GM03348 (cell line): ENCODE measurements at regions not wholly inside any gene's neighbourhood (a gene's known extent, or its start where the extent isn't known, plus 50 kb on each side); places are given as distances from the start of the nearest gene placed in this dataset.
A peak's percentile ranks its signal among the peaks of the same experiment; 100 is the strongest.
"Not testable (repeated sequence)": the region's sequence is repeated elsewhere in the genome, so short reads cannot be mapped to it uniquely, and the experiment has no call there.

Source experiments
- DNase-seq: peaks from one replicate; pipeline ENCODE4 v3.0.0; 2012; ENCODE audit warnings: low spot score

DNA sequence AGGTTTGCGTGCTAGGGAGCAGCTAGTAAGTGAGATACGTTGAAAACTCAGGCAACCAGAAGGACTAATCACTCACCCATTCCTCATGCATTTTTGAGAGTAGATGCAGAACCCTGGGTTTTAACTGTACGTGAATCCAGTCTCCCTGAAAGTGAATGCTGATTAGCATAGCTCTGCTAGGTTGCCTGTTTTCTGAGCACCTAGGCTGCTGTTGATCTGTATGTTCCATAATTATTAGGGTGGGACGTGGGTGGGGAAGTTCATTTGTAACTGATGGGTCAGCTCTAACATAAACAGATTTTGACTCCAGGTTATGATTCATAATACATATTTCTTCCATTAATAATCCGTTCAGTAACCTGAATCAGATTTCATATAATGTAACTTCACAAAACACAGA is 379.0 kb upstream of the FANCL start:
- peak; percentile 18 for DNase-seq

DNA sequence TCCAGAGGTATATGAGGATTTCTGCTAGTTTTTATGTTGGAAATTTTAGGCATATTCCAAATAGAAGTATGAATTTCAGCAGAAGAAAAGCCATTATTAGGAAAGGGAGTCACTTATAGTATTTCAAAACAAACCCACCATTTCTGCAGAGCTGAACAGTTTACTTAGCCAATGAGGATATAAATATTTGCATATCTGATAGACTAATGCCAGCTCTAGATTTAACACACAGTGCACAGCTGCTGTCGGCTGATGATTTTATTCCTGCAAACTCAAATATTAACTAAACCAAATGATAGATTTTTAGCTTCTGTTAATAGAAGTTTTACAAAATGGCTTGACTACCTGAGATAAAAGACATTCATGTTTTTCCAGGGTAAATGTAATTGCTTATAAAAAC is 375.8 kb upstream of the FANCL start:
- DNase-seq, result no peak

DNA sequence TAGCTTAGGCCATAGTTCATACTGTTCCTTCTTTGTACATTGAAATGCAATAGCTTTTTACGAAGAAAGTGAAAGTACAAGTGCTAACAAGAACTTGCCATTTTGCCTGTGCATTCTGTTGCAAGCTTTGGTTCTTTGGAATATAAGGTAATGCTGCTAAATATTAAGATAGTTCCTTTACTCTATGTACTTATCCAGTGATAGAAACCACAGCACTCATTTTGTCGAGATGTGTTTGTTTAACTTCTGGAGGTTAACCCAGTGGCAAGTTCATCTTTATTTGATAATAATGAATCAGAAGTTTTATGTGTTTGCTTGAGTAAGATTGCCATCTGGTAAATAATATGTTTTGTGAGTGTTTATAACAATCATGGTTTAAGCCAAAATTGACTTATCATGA is 373.1 kb upstream of the FANCL start:
- DNase-seq, result no peak

DNA sequence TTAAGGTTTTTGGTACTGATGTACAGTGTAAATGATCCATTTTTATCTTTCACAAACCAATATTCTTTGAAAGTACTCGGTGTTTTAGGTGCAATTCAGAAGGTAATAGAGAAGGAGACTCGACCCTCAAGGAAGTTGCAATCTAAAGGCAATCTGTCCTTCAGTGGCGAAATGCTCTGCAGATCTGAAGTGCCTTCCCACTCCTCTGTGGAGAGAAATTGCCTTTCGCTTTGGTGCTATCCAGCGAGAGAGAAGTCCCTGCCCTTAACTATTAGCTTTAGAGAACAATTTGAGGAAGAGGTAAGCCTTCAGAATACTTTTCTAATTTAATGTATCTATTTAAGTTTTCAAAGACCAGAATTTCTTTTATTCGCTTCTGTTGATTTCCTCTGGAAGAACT is 371.8 kb upstream of the FANCL start:
- DNase-seq, result no peak

DNA sequence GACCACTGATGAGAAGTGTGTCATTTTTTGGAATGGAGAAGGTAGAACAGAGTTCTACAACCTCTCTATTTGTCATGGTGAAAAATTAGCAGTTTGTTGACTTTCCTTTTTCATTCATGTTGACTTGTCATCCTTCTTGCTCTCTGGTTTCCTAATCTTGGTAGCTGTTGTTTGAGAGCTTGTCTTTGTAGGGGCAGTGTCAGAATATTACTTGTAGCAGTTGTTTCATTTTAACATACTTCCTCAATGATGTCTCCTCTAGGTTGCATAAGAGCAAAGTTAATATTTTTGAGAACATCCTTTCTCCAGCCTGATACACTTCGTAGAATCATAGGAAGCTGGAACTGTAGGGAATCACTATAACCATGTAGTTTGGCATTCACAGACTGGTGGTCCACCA is 368.2 kb upstream of the FANCL start:
- no peak for DNase-seq

DNA sequence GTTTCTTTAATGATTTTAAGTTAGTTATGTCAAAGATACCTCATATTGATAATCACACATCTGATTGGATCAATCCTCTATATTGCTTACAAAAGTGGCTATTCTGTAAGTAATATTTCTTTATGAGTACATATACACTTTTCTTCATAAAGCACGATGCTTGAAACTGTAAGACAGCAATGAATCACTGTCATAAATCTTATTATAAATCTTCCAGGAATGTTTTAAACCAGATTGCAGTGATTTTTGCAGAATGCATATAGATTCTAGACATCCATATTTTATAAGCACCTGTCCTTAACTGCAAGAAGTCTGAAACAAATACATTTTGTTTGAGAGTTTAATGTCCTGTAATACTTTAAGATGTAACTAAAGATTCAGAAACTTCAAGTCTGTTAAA is 367.0 kb upstream of the FANCL start:
- DNase-seq, result no peak

DNA sequence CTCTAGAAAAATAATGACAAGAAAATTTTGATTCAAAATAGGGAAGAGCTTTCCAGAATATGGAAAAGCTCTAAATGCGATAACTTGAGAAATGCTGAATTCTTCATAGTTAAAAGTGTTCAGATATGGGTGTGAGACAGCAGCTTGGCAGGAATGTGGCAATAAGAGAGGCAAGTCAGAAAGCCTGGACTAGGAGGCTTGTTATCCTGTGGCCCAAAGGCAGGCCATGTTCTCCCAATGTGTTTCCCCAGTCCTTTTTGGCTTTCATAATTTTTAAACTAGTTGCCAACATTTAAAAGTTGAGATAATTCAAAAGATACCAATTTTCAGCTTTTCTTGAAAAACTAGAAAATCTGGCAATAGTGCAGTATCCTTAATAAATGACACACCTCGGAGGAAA is 366.3 kb upstream of the FANCL start:
- DNase-seq, result no peak

DNA sequence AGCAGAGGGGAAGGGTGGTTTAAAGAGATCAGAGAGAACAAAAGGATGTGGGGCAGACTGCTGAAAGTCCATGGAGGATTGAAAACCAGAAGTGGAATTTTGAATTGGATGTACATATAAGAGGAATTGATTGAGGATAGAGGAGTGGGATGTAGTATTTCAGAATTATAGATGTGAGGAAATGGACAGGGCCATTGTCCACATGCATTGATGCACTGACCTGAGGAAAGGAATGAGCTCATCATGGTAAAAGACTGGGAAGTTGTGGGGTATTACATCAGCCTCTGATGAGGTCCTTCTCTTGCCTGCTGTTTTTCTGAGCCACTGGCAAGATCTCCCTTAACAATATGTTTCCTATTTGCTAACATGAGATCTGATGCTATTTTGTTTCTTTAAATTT is 365.7 kb upstream of the FANCL start:
- peak; percentile 3 for DNase-seq

DNA sequence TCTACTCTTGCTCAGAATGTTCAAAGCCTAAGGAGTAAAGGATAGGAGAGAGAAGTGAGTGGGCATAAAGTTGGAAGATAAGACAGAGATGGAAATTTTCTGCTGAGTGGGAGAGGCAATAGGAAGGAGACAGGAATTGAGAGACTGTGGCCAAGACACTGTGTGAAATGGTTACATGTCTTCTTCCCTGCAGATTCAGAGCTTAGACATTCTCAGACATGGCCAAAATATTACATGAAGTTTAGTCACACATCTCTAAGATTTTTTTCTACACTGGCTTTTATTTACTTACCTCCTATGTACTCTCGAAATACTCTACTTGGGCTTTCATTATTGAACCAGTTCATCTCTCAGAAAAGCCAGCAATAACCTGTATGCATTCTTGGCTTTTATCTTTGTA is 363.0 kb upstream of the FANCL start:
- peak; percentile 15 for DNase-seq

DNA sequence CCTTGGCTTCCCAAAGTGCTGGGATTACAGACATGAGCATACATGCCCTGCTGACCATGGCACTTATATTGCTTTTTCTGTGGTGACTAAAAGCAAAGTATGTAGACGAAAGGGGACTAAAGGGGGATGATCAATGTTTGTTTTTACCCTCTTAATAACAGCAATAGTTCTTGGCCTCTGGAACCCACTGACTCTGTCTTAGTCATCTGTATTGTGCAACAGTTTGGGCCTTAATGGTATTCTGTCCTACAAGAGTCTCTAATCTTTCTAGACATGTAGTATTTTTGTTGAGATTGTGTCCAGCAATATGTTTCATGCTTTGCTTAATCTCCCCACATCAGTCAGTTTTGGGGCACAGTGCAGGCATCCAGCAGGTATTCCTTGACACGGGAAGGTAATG is 359.9 kb upstream of the FANCL start:
- no peak for DNase-seq

DNA sequence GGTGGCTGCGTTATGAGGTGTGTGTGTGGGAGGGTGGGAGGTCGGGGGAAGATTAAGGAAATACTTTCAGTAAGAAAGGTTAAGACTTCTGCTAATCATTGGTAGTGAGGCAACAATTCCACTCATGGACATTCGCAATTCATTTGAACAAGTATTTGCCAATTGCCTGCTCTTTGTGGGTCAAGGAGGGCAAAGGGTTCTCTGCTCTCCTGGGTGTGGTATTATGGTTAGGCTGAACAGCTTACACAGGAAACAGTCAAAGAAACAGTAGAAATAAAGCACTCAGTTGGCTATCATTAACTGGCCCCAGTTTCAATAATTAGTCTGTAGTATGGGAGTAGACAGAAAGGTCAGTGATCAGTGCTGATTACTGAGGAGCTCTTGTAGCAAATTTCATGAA is 357.0 kb upstream of the FANCL start:
- DNase-seq, result no peak

DNA sequence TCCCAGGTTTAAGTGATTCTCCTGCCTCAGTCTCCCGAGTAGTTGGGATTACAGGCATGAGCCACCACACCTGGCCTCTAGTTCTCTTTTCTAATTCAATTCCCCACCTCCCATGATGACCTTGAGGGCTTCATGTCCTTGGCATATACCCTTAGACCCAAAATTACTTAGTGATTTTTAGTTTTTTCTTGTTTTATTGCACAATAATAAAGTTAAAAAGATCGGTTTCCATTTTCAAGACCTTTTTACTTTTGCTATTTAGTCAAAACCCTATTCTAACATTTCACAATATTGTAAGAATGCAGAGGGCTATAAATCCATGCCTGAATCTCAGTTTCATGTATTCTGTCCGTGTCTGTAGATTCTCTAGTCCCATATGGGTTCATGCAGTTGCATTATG is 354.6 kb upstream of the FANCL start:
- DNase-seq, result no peak

DNA sequence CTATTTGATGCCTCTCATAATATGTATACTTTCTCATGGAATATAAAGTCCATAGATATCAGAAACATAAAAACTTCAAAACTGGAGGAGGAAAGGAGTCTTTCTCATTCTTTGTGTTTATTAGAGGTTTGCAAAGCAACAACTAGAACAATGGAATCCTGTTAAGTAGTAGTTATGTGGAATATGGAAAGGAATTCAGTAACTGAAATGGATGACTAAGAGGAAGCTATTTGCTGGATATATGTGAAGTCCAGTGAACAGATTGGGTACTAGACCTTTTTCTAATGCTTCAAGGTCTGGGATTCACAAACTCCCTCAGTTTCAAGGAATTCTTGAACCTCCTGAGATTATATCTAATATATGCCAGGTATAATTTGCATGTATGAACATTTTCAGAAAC is 353.6 kb upstream of the FANCL start:
- DNase-seq, result no peak

DNA sequence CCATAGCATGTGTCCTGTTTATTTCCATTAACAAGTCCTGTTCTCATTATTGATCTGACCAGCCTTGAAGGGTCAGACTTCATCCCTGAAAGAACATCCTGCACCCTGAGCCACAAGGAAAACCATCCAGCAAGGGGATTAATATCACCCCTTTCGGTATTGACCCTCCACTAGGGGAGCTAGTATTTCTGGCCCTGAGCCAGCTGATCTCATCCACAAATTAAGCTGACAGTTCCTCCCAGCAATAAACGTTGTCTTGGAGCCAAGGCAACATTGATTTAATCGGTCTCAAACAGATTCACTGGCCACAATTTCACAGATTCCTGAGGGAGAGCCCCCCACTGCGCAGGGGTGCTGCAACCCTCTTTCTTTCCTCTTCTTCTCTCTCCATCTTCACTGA is 353.1 kb upstream of the FANCL start:
- DNase-seq, result no peak

DNA sequence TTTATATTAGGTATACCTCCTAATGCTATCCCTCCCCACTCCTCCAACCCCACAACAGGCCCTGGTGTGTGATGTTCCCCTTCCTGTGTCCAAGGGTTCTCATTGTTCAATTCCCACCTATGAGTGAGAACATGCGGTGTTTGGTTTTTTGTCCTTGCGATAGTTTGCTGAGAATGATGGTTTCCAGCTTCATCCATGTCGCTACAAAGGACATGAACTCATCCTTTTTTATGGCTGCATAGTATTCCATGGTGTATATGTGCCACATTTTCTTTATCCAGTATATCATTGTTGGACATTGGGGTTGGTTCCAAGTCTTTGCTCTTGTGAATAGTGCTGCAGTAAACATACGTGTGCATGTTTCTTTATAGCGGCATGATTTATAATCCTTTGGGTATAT is 345.1 kb upstream of the FANCL start:
- DNase-seq, result not testable (repeated sequence)

DNA sequence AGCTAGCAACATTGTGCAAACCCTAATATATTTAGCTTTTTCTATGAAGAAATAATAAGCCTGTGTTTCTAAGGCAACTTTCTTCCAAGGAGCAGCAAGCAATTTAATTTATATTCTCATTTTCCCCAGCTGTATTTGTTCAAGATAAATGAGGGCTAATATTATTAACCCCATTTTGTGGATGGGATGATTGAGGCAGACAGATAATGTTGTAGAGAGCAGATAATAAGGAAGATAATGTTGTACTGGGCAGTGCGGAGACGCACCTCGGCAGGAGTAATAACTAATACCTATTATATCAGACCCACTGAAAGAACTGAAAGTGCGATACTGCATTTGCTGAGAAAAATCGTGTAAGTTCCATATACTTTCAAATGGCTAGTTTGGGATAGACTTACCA is 344.1 kb upstream of the FANCL start:
- no peak for DNase-seq

DNA sequence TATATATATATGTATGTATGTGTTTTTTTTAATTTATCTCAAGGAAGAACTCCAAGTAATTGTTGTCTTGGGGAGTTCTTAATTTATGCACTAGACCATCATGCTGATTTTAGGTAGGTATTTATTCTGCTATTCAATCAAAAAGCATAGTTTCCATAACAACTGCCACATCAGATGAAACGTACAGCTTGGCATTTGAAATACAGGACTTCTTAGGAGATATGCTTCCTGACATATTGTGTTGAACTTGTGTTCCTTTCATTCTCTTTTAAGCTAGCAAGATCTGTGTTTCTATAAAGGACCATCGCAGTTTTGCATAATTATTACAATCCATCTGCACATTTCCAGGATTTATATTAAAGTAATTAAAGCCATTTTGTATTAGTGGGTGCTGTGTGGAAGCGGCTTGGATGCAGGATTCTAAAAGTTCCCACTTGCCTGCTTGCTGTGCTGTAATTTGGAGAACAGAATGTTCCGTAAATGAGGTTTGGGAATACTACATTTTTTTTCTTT is 343.5 kb upstream of the FANCL start:
- DNase-seq, result no peak

DNA sequence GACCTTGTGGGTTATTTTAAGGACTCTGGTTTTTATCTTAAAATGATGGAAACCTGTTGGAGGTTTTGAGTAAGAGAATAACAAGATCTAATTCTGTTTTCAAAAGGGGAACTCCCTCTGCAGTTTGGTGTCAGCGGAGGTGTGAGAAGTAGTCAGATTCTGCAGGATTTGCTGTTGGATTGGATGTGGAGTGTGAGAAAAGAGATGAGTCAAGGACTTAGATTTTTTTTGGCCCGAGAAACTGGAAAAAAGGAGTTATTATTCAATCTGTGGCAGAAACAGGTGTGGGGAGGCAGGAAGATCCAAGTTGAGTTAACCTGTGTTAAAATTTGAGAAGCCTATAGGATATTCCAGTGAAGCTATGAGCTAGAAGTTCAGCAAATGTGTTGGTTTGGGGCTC is 337.2 kb upstream of the FANCL start:
- no peak for DNase-seq

DNA sequence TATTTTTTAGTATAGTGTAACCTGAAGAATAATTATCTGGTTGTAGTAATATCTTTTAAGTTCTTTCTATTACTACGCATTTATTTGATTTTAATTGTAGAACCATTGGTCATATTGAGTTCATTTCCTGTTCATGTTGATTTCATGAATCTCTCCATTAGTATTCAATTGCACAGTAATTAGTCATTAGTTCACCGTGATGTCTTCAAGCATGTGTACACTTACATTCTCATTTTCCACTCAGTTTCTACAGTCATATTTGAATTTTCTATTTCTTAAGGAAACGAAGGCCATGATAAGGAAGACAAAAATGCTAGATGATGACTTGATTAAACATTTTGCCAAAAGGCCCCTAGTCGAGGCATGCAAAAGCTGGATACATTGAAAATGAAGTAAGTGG is 333.7 kb upstream of the FANCL start:
- no peak for DNase-seq

DNA sequence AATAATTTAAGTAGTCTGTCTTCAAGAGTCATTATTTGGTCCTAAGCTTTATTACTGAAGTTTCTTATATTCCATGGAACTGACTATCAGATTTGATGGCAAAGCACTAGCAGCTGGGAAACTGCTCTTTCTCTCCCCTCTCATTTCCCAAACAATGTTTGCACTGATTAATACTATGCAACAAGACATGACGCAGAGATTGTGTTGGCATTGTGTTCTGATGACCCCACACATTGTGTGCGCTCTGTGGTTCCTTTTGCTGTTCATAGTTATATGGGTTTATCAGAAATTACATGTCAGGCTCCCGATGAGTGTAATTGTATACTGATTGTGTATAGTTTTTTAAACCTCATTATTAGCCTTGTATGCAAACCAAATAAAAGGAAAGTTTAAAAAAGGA is 331.6 kb upstream of the FANCL start:
- no peak for DNase-seq

DNA sequence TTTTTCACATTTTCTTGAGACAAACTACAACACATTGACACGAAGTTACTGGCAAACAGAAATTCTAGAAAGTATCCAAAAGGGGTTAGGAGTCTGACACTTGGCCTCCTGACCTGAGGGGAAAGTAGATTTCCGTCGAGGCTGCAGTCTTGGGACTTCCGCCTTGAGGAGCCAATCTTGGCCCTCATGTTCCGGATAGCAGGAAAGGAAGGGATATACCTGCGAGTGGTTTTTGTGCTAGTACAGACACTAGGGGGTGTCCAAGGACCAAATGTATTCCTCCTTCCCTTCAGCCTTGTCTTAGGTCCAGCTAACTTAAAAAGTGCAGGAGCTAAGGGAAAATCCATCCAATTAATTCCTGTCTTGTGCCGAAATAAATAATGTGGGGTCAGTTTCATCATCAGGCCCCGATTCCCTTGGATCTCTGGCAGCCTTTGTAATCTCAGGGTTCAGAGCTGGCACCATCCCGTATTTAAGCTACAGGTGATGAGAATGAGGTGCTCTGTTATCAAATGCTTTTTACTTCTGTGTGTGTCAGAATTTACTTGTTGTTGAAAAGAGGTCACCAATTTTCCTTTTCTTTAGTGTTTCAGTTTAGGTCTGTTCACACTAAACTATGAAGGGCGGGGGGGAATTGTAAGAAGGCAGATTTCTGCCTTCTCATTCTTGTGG is 330.2 kb upstream of the FANCL start:
- peak; percentile 73 for DNase-seq

DNA sequence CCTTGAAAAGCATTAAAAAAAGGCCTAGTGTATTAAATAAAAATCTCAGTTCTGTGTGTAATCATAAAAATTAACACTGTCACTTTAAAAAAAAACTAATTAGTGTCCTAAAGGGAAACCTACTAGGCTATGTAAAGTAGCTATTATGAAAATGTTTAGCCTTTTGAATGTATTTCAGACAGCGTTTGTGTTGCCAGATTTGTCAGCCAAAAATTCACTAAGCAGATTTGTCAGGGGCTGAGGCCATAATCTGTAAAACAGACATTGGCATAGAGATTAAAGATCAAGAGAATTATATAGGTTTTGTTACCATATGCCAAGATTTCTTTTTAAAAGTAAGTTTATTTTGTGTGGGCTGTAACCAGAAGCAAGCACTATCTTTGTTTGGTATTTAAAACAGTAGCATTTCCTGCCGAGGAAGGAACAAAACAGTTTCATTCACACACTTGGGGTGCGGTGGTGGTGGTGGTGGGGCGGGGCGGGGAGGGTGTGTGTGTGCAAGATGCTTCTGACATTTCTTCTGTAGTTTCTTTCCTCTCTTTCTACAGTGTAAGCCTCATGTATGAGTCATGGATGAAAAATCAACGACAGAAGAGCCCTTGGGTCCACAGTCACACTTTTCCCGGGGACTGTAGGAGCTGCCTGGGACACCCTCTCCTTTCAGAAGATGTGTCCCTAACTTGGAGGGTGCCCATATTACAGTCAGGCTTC is 328.5 kb upstream of the FANCL start:
- DNase-seq, result peak; percentile 16

DNA sequence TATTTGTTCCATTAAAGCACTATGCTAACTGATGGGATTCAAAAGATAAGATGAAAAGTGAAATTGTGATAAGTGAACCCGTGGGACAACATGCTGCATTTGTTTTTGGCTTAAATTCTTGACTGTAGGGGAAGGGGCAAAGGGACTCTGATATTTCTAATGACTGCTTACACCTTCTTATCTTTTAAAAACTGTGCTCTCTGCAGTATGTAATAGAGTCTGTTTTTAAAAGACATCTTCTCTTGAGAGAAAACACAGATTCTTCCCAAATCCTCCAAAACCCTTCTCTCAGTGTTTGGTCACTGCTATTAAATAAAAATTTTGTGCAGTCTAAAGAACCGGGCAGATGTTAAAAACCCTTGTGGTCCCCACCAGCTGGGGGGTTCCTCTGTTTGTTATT is 327.8 kb upstream of the FANCL start:
- DNase-seq, result no peak

DNA sequence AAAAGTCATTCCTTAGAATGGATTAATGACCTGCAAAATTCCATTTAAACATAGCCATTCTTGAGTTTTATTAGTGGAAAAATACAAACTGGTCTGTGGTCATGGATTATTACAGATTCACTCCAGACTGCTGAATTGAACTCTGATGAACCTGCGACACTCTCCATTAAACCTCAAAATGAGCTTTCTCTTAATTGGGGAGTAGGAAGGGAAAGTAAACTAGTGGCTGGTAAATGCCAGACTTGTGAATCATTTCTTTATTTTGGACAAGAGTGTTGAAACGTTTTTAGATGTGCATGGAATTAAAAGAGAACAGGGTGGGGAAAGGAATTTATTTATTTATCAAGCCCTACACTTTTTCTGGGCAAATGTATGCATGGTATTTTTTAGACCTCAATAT is 321.2 kb upstream of the FANCL start:
- peak; percentile 22 for DNase-seq
